ENCODE measurements at regions not wholly inside any gene's neighbourhood (a gene's known extent, or its start where the extent isn't known, plus 50 kb on each side); places are given as distances from the start of the nearest gene placed in this dataset.

DNA sequence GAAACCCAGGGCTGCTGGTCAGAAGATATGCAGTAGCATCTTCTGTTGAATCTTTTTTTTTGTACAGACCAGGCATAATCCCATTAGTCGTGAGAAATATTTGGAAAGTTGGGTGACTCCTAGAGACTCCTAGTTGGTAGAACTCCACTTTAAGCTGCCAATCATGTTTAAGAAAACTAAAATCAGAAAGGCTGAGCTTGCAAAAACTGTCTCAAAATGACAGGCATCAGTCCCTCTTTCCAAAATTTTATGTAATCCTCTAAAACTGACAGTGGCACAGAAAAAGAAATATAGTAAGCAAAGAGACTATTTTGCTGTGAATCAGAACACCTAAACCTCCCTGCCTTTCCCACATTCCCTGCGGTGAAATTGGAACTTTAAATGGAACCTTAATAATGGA, 568.5 kb downstream of the CCSER2 start:
- Mint-ChIP-seq H3K27me3 (ENCODE audit: low read depth) (no peaks in the 10 kb centered on the region), H3K27ac (no peak overlapping the region), H3K9me3 (no peaks in the 10 kb centered on the region), H3K4me3 (no peak overlapping the region), H3K4me1 (ENCODE audit: low read depth) (no peaks in the 10 kb centered on the region), H3K36me3 (ENCODE audit: low read depth) (no peaks in the 10 kb centered on the region)
- DNase-seq (ENCODE audit: low spot score): no peak

DNA sequence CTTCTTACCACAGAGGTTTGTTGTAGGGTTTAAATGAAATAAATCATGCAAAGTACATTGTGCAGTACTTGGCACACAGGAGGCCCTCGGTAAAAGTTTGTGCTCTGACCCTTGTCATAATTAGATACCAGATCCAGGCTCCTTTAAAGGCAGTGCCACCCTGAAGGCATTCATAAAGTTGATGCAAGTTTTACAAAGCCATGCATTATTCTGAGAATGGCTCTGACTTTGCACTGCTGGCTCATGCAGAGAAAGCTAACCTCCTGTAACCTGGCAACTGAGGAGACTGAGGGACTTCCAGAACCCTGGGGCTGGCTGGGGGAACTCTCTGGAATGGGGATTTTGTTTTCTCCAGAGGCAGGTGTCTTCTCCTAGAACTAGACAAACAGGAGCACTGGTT, 570.9 kb downstream of the CCSER2 start:
- no peak overlapping the region for H3K27ac Mint-ChIP-seq
- no peak overlapping the region for H3K4me3 Mint-ChIP-seq
- no peaks in the 10 kb centered on the region for H3K27me3 Mint-ChIP-seq (ENCODE audit: low read depth)
- H3K4me1 Mint-ChIP-seq (ENCODE audit: low read depth): no peaks in the 10 kb centered on the region
- no peaks in the 10 kb centered on the region for H3K9me3 Mint-ChIP-seq
- no peak for DNase-seq (ENCODE audit: low spot score)
- H3K36me3 Mint-ChIP-seq (ENCODE audit: low read depth): no peaks in the 10 kb centered on the region

DNA sequence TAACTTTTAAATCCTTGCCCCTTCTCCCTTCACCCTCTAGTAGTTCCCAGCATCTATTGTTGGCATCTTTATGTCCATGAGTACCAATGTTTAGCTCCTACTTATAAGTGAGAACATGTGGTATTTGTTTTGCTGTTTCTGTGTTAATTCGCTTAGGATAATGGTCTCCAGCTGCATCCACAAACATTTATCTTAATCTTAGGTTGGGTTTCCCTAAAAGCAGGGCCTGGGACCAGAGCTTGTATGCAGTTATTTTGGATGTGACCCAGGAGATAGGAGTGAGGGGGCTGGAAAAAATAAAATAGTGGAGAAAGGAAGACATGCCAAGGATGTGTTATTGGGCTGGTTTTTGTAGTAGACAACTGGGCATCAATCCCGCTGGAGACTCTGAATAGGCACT, 571.8 kb downstream of the CCSER2 start:
- Mint-ChIP-seq H3K9me3 (no peaks in the 10 kb centered on the region), H3K27me3 (ENCODE audit: low read depth) (no peaks in the 10 kb centered on the region), H3K4me1 (ENCODE audit: low read depth) (no peaks in the 10 kb centered on the region), H3K4me3 (no peak overlapping the region), H3K36me3 (ENCODE audit: low read depth) (no peaks in the 10 kb centered on the region), H3K27ac (no peak overlapping the region)
- no peak for DNase-seq (ENCODE audit: low spot score)

DNA sequence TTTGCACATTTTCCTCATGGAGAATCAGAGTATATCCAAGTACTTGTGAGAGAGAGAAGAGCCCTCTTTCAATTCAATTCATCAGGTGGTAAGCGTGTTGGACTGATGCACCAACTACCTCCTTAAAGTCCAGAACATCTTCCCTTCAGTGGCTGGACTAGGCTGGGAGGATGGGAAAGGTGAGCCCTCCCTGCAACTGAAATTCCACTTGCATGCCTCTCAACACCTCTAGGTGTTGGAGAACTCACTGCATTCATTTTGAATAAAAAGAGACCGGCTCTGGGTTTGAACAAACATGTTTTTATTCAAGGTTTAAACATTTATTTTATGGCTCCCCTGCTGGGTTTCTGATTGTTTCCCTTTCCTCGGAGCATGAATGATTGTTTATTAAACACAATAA, 573.5 kb downstream of the CCSER2 start:
- no peaks in the 10 kb centered on the region for H3K27me3 Mint-ChIP-seq (ENCODE audit: low read depth)
- H3K27ac Mint-ChIP-seq: no peak overlapping the region
- no peak overlapping the region for H3K4me3 Mint-ChIP-seq
- no peaks in the 10 kb centered on the region for H3K4me1 Mint-ChIP-seq (ENCODE audit: low read depth)
- no peaks in the 10 kb centered on the region for H3K9me3 Mint-ChIP-seq
- no peak for DNase-seq (ENCODE audit: low spot score)
- no peaks in the 10 kb centered on the region for H3K36me3 Mint-ChIP-seq (ENCODE audit: low read depth)

DNA sequence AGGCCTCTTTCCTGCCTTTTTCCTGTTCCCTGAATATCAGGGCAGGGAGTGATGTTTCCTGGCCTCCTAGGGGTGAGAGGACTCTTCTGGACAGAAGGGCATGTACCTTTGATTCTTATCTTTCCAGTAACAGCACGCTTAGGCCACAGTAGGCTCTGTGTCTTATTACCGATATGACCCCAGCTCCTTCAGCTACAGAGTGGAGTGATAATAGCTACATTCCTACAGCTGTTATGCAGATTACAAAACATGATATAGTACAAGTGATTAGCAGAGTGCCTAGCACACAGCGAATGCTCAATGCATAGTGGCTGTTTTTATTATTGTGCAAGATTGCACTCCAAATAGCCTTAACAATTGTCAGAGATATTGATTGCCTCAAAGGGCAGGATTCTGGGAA, 574.2 kb downstream of the CCSER2 start:
- H3K36me3 Mint-ChIP-seq (ENCODE audit: low read depth): no peaks in the 10 kb centered on the region
- no peak overlapping the region for H3K4me3 Mint-ChIP-seq
- no peak for DNase-seq (ENCODE audit: low spot score)
- H3K4me1 Mint-ChIP-seq (ENCODE audit: low read depth): no peaks in the 10 kb centered on the region
- no peaks in the 10 kb centered on the region for H3K27me3 Mint-ChIP-seq (ENCODE audit: low read depth)
- H3K9me3 Mint-ChIP-seq: no peaks in the 10 kb centered on the region
- no peak overlapping the region for H3K27ac Mint-ChIP-seq

DNA sequence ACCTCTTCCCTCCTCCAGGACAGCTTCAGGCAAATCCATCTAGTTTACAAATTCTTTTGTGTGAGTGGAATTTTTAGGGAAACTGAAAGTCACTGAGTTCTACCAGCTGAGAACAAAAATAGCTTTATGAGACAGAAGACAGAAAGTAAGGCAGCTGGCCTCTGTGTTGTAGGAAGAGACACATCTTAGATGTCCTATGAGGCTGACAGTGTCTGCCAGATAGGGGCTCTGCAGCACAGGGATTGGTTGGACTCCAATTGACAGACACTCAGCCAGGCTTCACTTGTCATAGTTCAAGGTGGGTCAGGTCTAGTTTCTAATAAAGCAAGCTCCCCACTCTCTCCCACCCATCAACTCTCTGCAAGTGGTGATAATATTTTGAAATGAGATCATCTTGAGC, 574.9 kb downstream of the CCSER2 start:
- Mint-ChIP-seq H3K27me3 (ENCODE audit: low read depth) (no peaks in the 10 kb centered on the region), H3K4me3 (no peak overlapping the region), H3K36me3 (ENCODE audit: low read depth) (no peaks in the 10 kb centered on the region), H3K4me1 (ENCODE audit: low read depth) (no peaks in the 10 kb centered on the region), H3K9me3 (no peaks in the 10 kb centered on the region), H3K27ac (no peak overlapping the region)
- no peak for DNase-seq (ENCODE audit: low spot score)

DNA sequence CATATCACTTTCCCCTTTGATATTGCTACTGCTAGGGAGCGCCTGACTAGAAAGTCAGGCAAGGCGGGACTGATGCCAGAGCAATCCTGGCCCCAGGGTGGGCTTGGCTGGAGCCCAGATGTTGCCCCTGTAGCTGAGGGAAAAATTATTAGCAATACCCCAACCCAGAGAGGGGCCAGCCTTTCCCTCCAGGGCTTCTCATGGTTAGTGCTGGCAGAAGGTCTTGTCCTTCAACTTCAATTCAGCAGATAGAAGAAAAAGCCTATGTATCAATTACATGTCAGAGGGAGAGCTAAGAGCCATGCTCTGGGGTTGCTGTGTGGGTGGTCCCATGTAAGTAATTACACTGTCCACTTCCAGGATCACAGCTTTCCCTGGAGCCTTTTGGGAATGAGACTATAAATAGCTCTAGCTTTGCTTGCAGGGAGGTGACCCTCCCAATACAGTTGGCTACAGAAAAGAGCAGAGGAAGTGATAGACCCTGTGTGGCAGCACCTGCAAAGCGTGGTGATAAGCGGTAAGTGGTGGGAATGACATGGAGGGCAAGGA, 579.1 kb downstream of the CCSER2 start:
- no peak for DNase-seq (ENCODE audit: low spot score)
- no peak overlapping the region for H3K4me3 Mint-ChIP-seq
- H3K27ac Mint-ChIP-seq: no peak overlapping the region
- no peaks in the 10 kb centered on the region for H3K9me3 Mint-ChIP-seq
- H3K4me1 Mint-ChIP-seq (ENCODE audit: low read depth): no peaks in the 10 kb centered on the region
- no peaks in the 10 kb centered on the region for H3K36me3 Mint-ChIP-seq (ENCODE audit: low read depth)
- H3K27me3 Mint-ChIP-seq (ENCODE audit: low read depth): no peaks in the 10 kb centered on the region

DNA sequence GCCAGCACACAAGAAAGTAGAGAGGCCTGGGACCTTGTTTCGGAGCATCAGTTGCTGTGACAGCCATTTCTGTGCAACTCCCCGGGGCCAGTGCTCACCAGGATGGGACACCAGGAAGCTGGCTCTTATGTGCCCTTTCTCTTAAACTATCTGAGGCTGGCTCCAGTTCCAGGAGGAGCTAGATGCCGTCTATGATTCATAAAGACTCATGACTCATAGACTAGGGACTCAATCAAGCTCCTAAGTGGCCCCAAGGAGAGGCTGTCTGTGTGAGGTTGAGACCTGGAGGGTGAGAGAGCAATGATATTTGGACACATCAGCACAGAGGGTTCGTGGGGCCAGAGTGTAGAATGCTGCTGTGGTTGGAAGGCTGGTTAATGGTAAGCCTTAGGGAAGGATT, 580.1 kb downstream of the CCSER2 start:
- Mint-ChIP-seq H3K4me1 (ENCODE audit: low read depth) (no peaks in the 10 kb centered on the region), H3K27me3 (ENCODE audit: low read depth) (no peaks in the 10 kb centered on the region), H3K4me3 (no peak overlapping the region), H3K27ac (no peak overlapping the region), H3K9me3 (no peaks in the 10 kb centered on the region), H3K36me3 (ENCODE audit: low read depth) (no peaks in the 10 kb centered on the region)
- DNase-seq (ENCODE audit: low spot score): no peak

DNA sequence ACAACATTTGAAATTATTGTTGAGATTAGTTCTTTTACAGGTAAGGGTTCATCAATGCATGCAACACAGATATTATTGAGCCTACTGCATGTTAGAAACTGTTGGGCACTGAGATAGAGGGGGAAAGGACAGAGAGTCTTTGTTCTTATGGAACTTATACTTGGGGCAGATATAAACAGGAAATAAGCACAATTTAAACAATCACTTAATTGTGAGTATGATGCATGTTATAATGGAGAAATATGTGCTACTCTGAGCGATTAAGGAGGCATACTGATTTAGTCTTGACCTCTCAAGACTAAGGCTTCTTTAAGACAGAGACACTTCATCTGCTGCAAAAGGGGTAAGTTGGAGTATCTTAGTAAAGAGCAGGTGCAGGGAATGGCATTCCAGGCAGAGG, 593.3 kb downstream of the CCSER2 start:
- H3K27me3 Mint-ChIP-seq (ENCODE audit: low read depth): no peaks in the 10 kb centered on the region
- no peaks in the 10 kb centered on the region for H3K4me1 Mint-ChIP-seq (ENCODE audit: low read depth)
- DNase-seq (ENCODE audit: low spot score): no peak
- H3K9me3 Mint-ChIP-seq: no peaks in the 10 kb centered on the region
- no peak overlapping the region for H3K4me3 Mint-ChIP-seq
- H3K36me3 Mint-ChIP-seq (ENCODE audit: low read depth): no peaks in the 10 kb centered on the region
- no peak overlapping the region for H3K27ac Mint-ChIP-seq

DNA sequence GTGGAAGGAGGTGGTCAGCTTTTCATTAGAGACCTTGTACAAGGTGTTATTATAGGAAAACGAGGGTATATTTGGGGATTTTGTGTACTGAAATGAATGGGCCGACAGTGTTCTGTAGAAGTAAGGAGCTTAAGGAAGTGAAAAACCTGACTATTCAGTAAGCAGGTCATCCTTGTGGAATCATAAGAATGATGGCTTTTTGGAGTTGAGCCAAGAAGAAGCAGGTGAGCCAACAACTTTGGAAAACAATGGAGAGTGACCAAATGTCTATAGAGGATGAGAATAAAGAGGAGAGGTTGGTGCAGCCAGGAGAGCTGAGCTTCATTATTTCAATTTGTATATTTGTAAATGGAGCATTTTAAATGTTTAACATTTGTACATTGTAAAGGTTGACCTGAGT, 595.7 kb downstream of the CCSER2 start:
- no peak overlapping the region for H3K4me3 Mint-ChIP-seq
- no peaks in the 10 kb centered on the region for H3K27me3 Mint-ChIP-seq (ENCODE audit: low read depth)
- no peaks in the 10 kb centered on the region for H3K9me3 Mint-ChIP-seq
- H3K4me1 Mint-ChIP-seq (ENCODE audit: low read depth): no peaks in the 10 kb centered on the region
- H3K36me3 Mint-ChIP-seq (ENCODE audit: low read depth): no peaks in the 10 kb centered on the region
- no peak for DNase-seq (ENCODE audit: low spot score)
- no peak overlapping the region for H3K27ac Mint-ChIP-seq

DNA sequence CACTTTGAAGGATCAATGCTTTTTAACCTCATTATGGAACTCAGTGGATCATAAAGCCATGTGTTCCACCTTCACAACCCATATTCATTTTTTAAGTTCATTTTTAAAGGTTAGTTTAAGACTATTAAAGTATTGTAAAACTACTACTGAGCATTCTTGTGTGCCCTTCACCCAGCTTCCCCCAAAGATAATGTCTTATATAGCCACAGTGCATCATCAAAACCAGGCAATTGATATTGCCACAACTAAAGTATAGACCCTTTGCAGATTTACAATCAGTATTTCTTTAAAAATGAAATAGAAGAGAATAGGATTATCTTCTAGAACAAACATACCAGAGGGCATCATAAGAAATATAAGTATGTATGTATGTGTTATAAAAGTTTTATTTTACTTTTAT, 597.1 kb downstream of the CCSER2 start:
- no peak overlapping the region for H3K27ac Mint-ChIP-seq
- H3K27me3 Mint-ChIP-seq (ENCODE audit: low read depth): no peaks in the 10 kb centered on the region
- no peaks in the 10 kb centered on the region for H3K4me1 Mint-ChIP-seq (ENCODE audit: low read depth)
- no peaks in the 10 kb centered on the region for H3K36me3 Mint-ChIP-seq (ENCODE audit: low read depth)
- no peak for DNase-seq (ENCODE audit: low spot score)
- no peak overlapping the region for H3K4me3 Mint-ChIP-seq
- H3K9me3 Mint-ChIP-seq: no peaks in the 10 kb centered on the region

DNA sequence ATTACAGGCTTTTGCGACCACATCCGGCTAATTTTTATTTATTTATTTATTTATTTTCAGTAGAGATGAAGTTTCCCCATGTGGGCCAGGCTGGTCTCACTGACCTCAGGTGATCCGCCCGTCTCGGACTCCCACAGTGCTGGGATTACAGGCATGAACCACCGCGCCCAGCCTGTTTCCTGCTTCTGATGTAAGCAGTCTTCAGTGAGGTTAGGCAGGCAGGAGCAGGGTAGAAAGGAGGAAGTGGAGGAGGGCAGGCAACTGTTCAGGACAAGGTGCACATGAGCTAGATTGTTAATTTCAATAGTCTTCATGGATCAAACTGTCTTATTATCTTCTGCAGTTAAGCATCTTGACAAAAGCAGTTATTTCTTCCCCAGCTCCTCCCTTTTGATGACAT, 605.0 kb downstream of the CCSER2 start:
- Mint-ChIP-seq H3K9me3 (no peaks in the 10 kb centered on the region), H3K27me3 (ENCODE audit: low read depth) (no peaks in the 10 kb centered on the region), H3K36me3 (ENCODE audit: low read depth) (no peaks in the 10 kb centered on the region), H3K4me1 (ENCODE audit: low read depth) (peaks cover 4% of the 10 kb centered on the region), H3K4me3 (no peak overlapping the region), H3K27ac (no peak overlapping the region)
- no peak for DNase-seq (ENCODE audit: low spot score)

DNA sequence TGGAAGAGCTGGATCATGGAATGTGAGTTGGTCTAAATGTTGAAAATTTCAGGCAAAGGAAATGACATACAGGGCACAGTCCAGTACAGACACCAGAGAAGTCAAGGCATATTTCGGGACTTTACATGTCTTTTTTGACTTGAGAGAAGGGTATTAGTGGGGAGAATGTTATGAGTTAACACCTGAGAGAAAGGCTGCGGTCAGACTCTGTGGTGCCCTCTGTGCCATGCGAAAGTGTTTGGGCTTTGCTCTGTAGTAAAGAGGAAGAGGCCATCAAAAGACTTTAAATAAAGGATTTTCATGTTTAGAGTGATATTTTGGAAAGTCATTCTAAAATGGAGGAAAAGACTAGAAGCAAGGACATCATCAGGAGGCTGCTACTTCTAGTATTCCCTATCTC, 607.4 kb downstream of the CCSER2 start:
- Mint-ChIP-seq H3K36me3 (ENCODE audit: low read depth) (no peaks in the 10 kb centered on the region), H3K27me3 (ENCODE audit: low read depth) (no peaks in the 10 kb centered on the region), H3K27ac (no peak overlapping the region)

DNA sequence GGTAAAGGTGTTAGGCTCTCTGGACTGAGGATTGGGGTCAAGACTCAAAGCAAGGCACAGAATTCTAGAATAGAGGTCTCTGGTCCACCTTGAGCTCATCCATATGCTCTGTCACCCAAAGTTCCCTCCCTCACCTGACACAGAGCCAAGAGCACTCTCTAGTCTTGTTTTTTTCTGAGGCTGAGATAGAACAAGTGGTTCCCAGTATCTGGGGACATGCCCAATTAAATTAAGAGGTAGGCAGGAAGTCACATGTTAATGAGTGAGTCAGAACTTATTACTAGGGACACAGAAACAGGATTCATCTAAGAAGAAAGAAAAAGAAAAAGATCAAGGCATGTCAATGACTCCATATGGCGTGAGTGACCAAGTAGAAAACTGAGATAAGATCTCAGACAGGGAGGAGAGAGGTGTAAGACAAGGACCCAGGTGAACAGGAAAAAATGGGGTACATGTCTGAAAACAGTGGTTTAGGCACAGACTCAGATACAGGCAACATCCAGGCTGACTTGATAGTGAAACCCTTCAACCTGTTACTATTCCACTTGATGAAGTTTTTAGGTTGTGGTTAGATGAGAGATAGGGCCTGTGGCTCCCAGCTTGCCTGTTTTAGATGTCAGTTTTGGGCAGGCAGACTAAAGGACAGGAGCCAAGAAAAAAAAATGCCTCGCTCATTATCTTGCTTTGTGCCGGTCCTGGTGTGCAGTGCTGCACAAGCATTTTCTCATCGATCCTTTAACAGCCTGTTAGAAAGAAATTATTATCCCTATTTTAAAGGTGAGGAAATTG, 609.9 kb downstream of the CCSER2 start:
- Mint-ChIP-seq H3K4me3 (no peak overlapping the region), H3K36me3 (ENCODE audit: low read depth) (no peaks in the 10 kb centered on the region), H3K9me3 (no peaks in the 10 kb centered on the region), H3K27ac (peak overlapping the region; percentile 16), H3K27me3 (ENCODE audit: low read depth) (no peaks in the 10 kb centered on the region), H3K4me1 (ENCODE audit: low read depth) (peaks cover 4% of the 10 kb centered on the region)
- DNase-seq (ENCODE audit: low spot score): no peak

More for the DNA sequence above, 607.4 kb downstream of the CCSER2 start:
- Mint-ChIP-seq H3K4me1 (ENCODE audit: low read depth) (peaks cover 4% of the 10 kb centered on the region), H3K9me3 (no peaks in the 10 kb centered on the region), H3K4me3 (no peak overlapping the region)
- DNase-seq (ENCODE audit: low spot score): no peak

DNA sequence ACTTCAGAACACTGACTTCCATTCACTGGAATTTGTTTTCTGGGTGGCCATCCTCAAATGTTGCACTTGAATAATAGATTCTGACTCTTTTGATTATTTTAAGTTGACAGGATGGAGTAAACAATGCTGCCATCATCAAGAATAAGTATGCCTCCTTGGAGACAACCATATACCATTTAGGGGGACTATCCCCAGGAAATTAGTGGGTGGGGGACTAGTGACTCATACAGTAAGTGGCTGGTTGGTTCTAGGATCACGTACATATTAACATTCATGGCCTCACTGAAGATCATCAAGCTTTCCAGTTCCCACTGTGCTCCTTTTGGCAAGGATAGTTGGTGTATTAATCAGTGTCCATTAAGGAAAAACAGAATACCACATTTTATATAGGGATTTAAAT, 615.2 kb downstream of the CCSER2 start:
- Mint-ChIP-seq H3K36me3 (ENCODE audit: low read depth) (no peaks in the 10 kb centered on the region), H3K27ac (no peak overlapping the region), H3K4me1 (ENCODE audit: low read depth) (no peaks in the 10 kb centered on the region), H3K4me3 (no peak overlapping the region), H3K9me3 (no peaks in the 10 kb centered on the region), H3K27me3 (ENCODE audit: low read depth) (no peaks in the 10 kb centered on the region)
- no peak for DNase-seq (ENCODE audit: low spot score)
